Right lobe of liver (tissue), 6 donors: ENCODE measurements at regions not wholly inside any gene's neighbourhood (a gene's known extent, or its start where the extent isn't known, plus 50 kb on each side); places are given as distances from the start of the nearest gene placed in this dataset.

Source experiments
- ATAC-seq, 4 donors: fragments of 200-7000 bp; cut with Tn5 transposase; one replicate each; pipeline ENCODE4 v1.9.1; 2020; ENCODE audit warnings: mild to moderate bottlenecking in 4 of 4, moderate library complexity in 4 of 4
- DNase-seq, 3 donors: peaks; one replicate each; pipeline ENCODE4 v3.0.0-alpha.2; 2020
- H3K27ac ChIP-seq, 3 donors: fragments of 200-600 bp; one replicate each; pipeline ENCODE4 v1.8.0; 2022
- H3K27me3 ChIP-seq, 2 donors: fragments of 200-600 bp; one replicate each; pipeline ENCODE4 v1.8.0; 2022
- H3K36me3 ChIP-seq, 4 donors: fragments of 200-600 bp; sonication (generic) in 1 of 4; one replicate each; pipeline versions ENCODE4 v1.5.1 to v1.8.0; 2017 to 2022; ENCODE audit warnings: control low read depth in 1 of 4
- H3K4me1 ChIP-seq, 4 donors: fragments of 200-600 bp; sonication (generic) in 1 of 4; one replicate each; pipeline versions ENCODE4 v1.5.1 to v1.8.0; 2017 to 2022; ENCODE audit warnings: control low read depth in 1 of 4
- H3K4me3 ChIP-seq, 3 donors: fragments of 200-600 bp; one replicate each; pipeline ENCODE4 v1.8.0; 2022
- H3K9me3 ChIP-seq, 4 donors: fragments of 200-600 bp; sonication (generic) in 1 of 4; one replicate each; pipeline versions ENCODE4 v1.5.1 to v1.8.0; 2017 to 2022; ENCODE audit warnings: control low read depth in 1 of 4
- POLR2A ChIP-seq: fragments of 450-650 bp; IDR thresholded peaks from one replicate; pipeline ENCODE4 v1.6.1; 2017; ENCODE audit warnings: antibody characterized with exemption, mild to moderate bottlenecking
- WGBS: methylation state at CpG from one replicate; pipeline ENCODE4 v1.1.6; 2018; ENCODE audit warnings: low coverage, low lambda C conversion rate; ENCODE audit not compliant: insufficient coverage; ENCODE audit errors: missing lambda C conversion rate; 5-methylcytosine and 5-hydroxymethylcytosine counted together
- intact Hi-C, 2 donors: fragments of 100-400 bp; cut with DNase I; formaldehyde crosslinking; loops; one replicate each; pipeline versions ENCODE4 v1.11.2 to v1.14.1; 2022
- TF ChIP-seq, protein P1 (sequence below), 4 donors: fragments of 200-600 bp in 3 of 4; fragments of 450-650 bp in 1 of 4; IDR thresholded peaks; one replicate each; pipeline versions ENCODE4 v1.5.1 to v1.8.0; 2016 to 2022; ENCODE audit warnings: antibody characterized with exemption in 4 of 4, mild to moderate bottlenecking in 2 of 4
- donor health status: DM: no; HTN: yes; CAD: no.
- donor health status: DM: no; HTN: no; CAD: no.
- donor health status: DM: no; HTN: no; CAD: no.
- donor health status: DM: no; HTN: yes; CAD: no.
- donor health status: DM: no; HTN: yes; CAD: no.

DNA sequence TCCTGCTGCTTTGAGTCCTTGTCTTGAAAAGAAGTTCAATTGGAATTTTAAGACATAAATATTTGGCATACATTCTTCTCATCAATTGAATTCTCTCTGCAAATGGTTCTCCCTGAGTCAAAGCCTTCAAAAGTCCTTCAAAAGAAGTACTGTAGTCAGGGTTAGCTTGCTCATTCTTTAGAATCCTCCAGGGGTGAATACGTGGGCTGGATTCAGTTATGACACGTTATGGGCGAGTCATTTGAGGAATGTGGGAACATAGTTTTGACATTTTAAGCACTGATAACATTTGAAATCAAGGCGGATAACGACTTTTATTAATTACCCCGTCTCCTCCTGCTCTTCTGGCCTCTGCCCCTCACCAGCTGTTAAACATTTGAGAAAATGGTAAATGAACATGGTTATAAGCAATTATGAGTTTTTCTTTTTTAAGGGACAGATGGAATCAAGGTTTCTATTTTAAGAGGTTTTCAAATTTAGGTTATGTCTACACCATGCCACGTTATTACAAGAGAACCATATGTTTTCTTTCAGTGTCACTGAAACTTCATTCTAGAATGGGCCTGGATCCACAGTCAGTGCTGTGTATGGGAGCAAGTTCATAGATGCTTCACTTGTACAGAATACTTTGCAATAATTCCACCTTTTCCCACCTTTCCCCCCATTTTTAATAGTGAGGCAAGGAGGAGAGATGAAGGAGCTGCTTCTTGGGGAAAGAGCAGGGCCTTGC, 273.1 kb downstream of the TSN start:
- 48% methylated on average over 7 of the region's 7 CpGs for WGBS
- TF ChIP-seq, protein P1, sequence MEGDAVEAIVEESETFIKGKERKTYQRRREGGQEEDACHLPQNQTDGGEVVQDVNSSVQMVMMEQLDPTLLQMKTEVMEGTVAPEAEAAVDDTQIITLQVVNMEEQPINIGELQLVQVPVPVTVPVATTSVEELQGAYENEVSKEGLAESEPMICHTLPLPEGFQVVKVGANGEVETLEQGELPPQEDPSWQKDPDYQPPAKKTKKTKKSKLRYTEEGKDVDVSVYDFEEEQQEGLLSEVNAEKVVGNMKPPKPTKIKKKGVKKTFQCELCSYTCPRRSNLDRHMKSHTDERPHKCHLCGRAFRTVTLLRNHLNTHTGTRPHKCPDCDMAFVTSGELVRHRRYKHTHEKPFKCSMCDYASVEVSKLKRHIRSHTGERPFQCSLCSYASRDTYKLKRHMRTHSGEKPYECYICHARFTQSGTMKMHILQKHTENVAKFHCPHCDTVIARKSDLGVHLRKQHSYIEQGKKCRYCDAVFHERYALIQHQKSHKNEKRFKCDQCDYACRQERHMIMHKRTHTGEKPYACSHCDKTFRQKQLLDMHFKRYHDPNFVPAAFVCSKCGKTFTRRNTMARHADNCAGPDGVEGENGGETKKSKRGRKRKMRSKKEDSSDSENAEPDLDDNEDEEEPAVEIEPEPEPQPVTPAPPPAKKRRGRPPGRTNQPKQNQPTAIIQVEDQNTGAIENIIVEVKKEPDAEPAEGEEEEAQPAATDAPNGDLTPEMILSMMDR (IDR thresholded peaks at IDR 0.05), result no peak
- no peak for TF ChIP-seq POLR2A
- Histone ChIP-seq H3K27me3 (no peaks in the 10 kb centered on the region), H3K4me1 (no peaks in the 10 kb centered on the region), H3K9me3 (no peaks in the 10 kb centered on the region), H3K36me3 (no peaks in the 10 kb centered on the region), H3K4me3 (no peak overlapping the region), H3K27ac (no peak overlapping the region)
- intact Hi-C loops, result no loop called here
- ATAC-seq (no peak), DNase-seq (no peak)

DNA sequence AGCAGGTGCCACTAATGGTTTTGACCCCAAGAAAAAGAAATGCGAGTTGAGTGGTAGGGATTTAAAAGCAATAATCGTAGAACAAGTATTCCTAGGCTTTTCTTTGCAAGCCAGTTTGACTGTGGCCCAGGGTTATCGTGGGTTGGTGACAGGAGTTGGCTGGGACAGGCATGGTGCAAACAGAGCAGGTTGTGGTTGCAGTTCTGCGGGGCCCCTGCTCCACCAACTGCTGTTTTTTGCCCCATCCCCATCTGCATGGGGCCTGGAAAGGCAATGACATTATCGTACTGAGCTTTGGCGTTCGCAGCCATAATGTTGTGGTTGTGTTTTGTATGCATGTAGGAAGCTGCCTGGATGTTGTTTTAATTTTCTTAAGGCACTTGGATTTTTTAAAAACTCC, 274.0 kb downstream of the TSN start:
- no peak for ATAC-seq
- no peaks in the 10 kb centered on the region for H3K4me1 ChIP-seq
- no peaks in the 10 kb centered on the region for H3K27me3 ChIP-seq
- no peaks in the 10 kb centered on the region for H3K36me3 ChIP-seq
- H3K9me3 ChIP-seq, result no peaks in the 10 kb centered on the region
- TF ChIP-seq, protein P1 (IDR thresholded peaks at IDR 0.05), result no peak
- TF ChIP-seq POLR2A, result no peak
- intact Hi-C loops, result no loop called here
- WGBS, result 60% methylated on average over 7 of the region's 7 CpGs
- no peak overlapping the region for H3K4me3 ChIP-seq
- H3K27ac ChIP-seq, result no peak overlapping the region
- DNase-seq, result no peak

DNA sequence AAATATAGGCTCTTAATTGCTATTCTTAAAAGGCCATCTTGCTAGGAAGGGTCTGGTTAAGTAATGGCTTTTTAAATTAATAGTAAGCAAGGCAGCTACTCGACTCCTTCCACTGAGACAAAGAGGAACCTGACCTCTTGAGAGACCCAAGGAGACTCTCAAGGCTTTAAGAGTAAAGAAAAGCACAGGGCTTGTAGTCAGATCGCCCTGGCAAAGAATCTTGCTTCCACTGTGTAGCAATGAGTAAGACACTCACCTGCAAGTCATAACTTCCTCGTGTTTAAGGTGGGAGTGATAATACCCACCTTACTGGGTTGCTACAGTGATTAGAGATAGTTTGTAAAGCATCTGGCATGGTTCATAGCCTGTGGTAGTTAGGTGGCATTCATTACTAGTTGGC, 274.5 kb downstream of the TSN start:
- no peaks in the 10 kb centered on the region for H3K36me3 ChIP-seq
- intact Hi-C loops, result no loop called here
- H3K27ac ChIP-seq, result no peak overlapping the region
- H3K4me3 ChIP-seq, result no peak overlapping the region
- DNase-seq, result no peak
- ATAC-seq, result no peak
- no peaks in the 10 kb centered on the region for H3K4me1 ChIP-seq
- H3K27me3 ChIP-seq, result no peaks in the 10 kb centered on the region
- 45% methylated on average over 2 of the region's 3 CpGs for WGBS
- no peak for TF ChIP-seq POLR2A
- TF ChIP-seq, protein P1 (IDR thresholded peaks at IDR 0.05), result no peak
- no peaks in the 10 kb centered on the region for H3K9me3 ChIP-seq

DNA sequence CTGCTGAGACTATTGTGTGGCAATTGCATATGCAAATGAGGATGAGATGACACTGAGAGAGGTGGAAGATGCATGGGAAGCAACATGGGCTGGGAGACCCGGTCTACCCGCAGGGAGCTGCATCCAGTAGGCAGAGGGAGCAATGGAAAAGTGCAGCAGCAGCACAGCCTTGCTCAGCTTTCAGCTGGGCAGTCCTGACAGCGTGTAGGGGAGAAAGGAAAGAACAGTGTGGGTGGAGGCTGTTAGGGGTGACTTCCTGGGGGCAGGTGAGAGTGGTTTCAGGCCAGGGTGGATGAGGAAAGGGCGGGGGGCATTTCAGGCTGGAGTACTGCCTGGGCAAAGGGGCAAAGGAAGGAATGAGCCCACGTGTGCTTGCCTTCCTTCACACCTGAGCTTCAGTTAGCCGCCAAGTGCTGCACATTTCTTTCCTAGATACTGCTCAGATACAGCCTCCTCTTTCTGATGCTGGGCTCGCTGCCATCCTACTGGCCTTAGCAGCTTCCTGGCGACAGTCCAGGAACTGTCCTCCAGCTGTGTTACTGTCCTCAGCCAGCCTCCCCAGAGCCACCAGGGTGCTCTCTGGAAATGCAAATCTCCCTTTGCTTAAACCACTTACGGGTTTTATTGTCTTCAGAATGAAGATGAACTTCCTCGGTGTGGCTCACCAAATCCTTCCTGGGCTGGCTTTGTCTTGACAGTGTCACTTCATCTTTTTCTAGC, 276.3 kb downstream of the TSN start:
- 37% methylated on average over 8 of the region's 10 CpGs for WGBS
- Histone ChIP-seq H3K4me1 (no peaks in the 10 kb centered on the region), H3K36me3 (no peaks in the 10 kb centered on the region), H3K4me3 (no peak overlapping the region), H3K27ac (no peak overlapping the region), H3K9me3 (no peaks in the 10 kb centered on the region), H3K27me3 (no peaks in the 10 kb centered on the region)
- intact Hi-C loops, result no loop called here
- ATAC-seq (peak in 1 of 4 donors; percentile 23), DNase-seq (no peak)
- TF ChIP-seq, protein P1 (IDR thresholded peaks at IDR 0.05), result no peak
- TF ChIP-seq POLR2A, result no peak
